Adrenal gland (tissue), 5 donors: ENCODE measurements at regions not wholly inside any gene's neighbourhood (a gene's known extent, or its start where the extent isn't known, plus 50 kb on each side); places are given as distances from the start of the nearest gene placed in this dataset.

Source experiments
- CTCF ChIP-seq, 6 experiments: fragments of 450-650 bp in 4 of 6; fragments of 200-600 bp in 2 of 6; sonication (generic) in 1 of 6; IDR thresholded peaks; 1 replicate in 5 of 6; 2 replicates in 1 of 6; pipeline versions ENCODE4 v1.5.1 to v1.8.0; 2016 to 2021; ENCODE audit warnings: antibody characterized with exemption in 6 of 6, mild to moderate bottlenecking in 2 of 6, moderate library complexity in 1 of 6
- POLR2A ChIP-seq, 2 donors: fragments of 450-650 bp; IDR thresholded peaks; one replicate each; pipeline ENCODE4 v1.6.1; 2017; ENCODE audit warnings: antibody characterized with exemption in 2 of 2, mild to moderate bottlenecking in 2 of 2, moderate library complexity in 1 of 2
- donor health status: DM: no; HTN: no; CAD: no.

- TF ChIP-seq CTCF (IDR thresholded peaks at IDR 0.05) (no peak), POLR2A (IDR thresholded peaks at IDR 0.05) (no peak)
Measured at GRCh38 chr11:128338811-128339210, 248.5 kb downstream of the ETS1 start.
